Upper lobe of left lung (tissue), 6 donors: ENCODE measurements at regions not wholly inside any gene's neighbourhood (a gene's known extent, or its start where the extent isn't known, plus 50 kb on each side); places are given as distances from the start of the nearest gene placed in this dataset.

Source experiments
- ATAC-seq, 2 donors: fragments of 200-7000 bp; cut with Tn5 transposase; one replicate each; pipeline ENCODE4 v1.9.1; 2022; ENCODE audit warnings: mild to moderate bottlenecking in 2 of 2, moderate library complexity in 2 of 2; ENCODE audit not compliant: low FRiP score in 2 of 2
- DNase-seq, 2 donors: peaks; one replicate each; pipeline ENCODE4 v3.0.0-alpha.2; 2019 to 2020
- H3K27ac ChIP-seq, 4 donors: fragments of 200-600 bp; sonication (generic); one replicate each; pipeline ENCODE4 v1.5.1; 2016 to 2019
- H3K27me3 ChIP-seq, 4 donors: fragments of 200-600 bp; sonication (generic); one replicate each; pipeline ENCODE4 v1.5.1; 2017 to 2019
- H3K36me3 ChIP-seq, 4 donors: fragments of 200-600 bp; sonication (generic); one replicate each; pipeline ENCODE4 v1.5.1; 2016 to 2019
- H3K4me1 ChIP-seq, 4 donors: fragments of 200-600 bp; sonication (generic); one replicate each; pipeline ENCODE4 v1.5.1; 2018 to 2019
- H3K4me3 ChIP-seq, 4 donors: fragments of 200-600 bp; sonication (generic); one replicate each; pipeline ENCODE4 v1.5.1; 2017 to 2019; ENCODE audit warnings: mild to moderate bottlenecking in 2 of 4, moderate library complexity in 1 of 4
- H3K9me3 ChIP-seq, 4 donors: fragments of 200-600 bp; sonication (generic); one replicate each; pipeline ENCODE4 v1.5.1; 2018 to 2019
- CTCF ChIP-seq, 6 experiments: fragments of 450-650 bp in 4 of 6; fragments of 200-600 bp in 2 of 6; sonication (generic) in 2 of 6; IDR thresholded peaks; one replicate each; pipeline ENCODE4 v1.5.1; 2016 to 2019; ENCODE audit warnings: antibody characterized with exemption in 6 of 6
- EP300 ChIP-seq, 4 donors: sonication (generic); formaldehyde crosslinking; IDR thresholded peaks; one replicate each; pipeline ENCODE4 v1.5.1; 2017; ENCODE audit warnings: antibody characterized with exemption in 4 of 4, control low read depth in 2 of 4
- POLR2A ChIP-seq, 4 donors: fragments of 450-650 bp; IDR thresholded peaks; one replicate each; pipeline ENCODE4 v1.5.1; 2016 to 2017; ENCODE audit warnings: antibody characterized with exemption in 4 of 4, mild to moderate bottlenecking in 2 of 4
- POLR2AphosphoS5 ChIP-seq, 2 donors: sonication (generic); formaldehyde crosslinking; IDR thresholded peaks; one replicate each; pipeline ENCODE4 v1.5.1; 2017; ENCODE audit warnings: antibody characterized with exemption in 2 of 2
- WGBS, 2 donors: methylation state at CpG; one replicate each; pipeline ENCODE4 v1.1.5; 2017 to 2018; 5-methylcytosine and 5-hydroxymethylcytosine counted together
- donor health status: DM: no; HTN: no; CAD: no; lungs with moderate emphysema.
- donor health status: DM: no; HTN: yes; CAD: no; lungs with severe emphysema.

GRCh38 chr11:69425895-69426544 is 55.4 kb upstream of the LINC01488 start:
- Histone ChIP-seq H3K4me1 (peaks cover 0 to 1% (median under 1%) of the 10 kb centered on the region in 4 donors), H3K4me3 (no peak overlapping the region), H3K27me3 (no peaks in the 10 kb centered on the region), H3K27ac (no peak overlapping the region), H3K36me3 (no peaks in the 10 kb centered on the region), H3K9me3 (peaks cover 0 to 6% (median 6%) of the 10 kb centered on the region in 4 donors)
- ATAC-seq (no peak), DNase-seq (no peak)
- TF ChIP-seq POLR2A (IDR thresholded peaks at IDR 0.05) (no peak), POLR2AphosphoS5 (IDR thresholded peaks at IDR 0.05) (no peak), EP300 (IDR thresholded peaks at IDR 0.05) (no peak), CTCF (IDR thresholded peaks at IDR 0.05) (no peak)
- 87 to 92% methylated on average over 22 of the region's 22 CpGs for WGBS, 2 donors

- Histone ChIP-seq H3K27ac (no peak overlapping the region), H3K36me3 (no peaks in the 10 kb centered on the region), H3K4me1 (no peaks in the 10 kb centered on the region), H3K27me3 (no peaks in the 10 kb centered on the region), H3K4me3 (no peak overlapping the region), H3K9me3 (peaks cover 0 to 6% (median 6%) of the 10 kb centered on the region in 4 donors)
- 65 to 73% methylated on average over 6 of the region's 6 CpGs for WGBS, 2 donors
- no peak for TF ChIP-seq CTCF (IDR thresholded peaks at IDR 0.05)
- TF ChIP-seq POLR2A (IDR thresholded peaks at IDR 0.05), result no peak
- TF ChIP-seq POLR2AphosphoS5 (IDR thresholded peaks at IDR 0.05), result no peak
- no peak for TF ChIP-seq EP300 (IDR thresholded peaks at IDR 0.05)
- DNase-seq, result no peak
- no peak for ATAC-seq
Observed at GRCh38 chr11:69427337-69427736, 54.1 kb upstream of the LINC01488 start.

GRCh38 chr11:69427906-69428880 is 53.3 kb upstream of the LINC01488 start:
- 88 to 92% methylated on average over 9 to 19 of the region's 19 CpGs for WGBS, 2 donors
- H3K4me3 ChIP-seq, result no peak overlapping the region
- no peak overlapping the region for H3K27ac ChIP-seq
- TF ChIP-seq EP300 (IDR thresholded peaks at IDR 0.05) (no peak), POLR2A (IDR thresholded peaks at IDR 0.05) (no peak), CTCF (IDR thresholded peaks at IDR 0.05) (no peak), POLR2AphosphoS5 (IDR thresholded peaks at IDR 0.05) (no peak)
- H3K27me3 ChIP-seq, result no peaks in the 10 kb centered on the region
- ATAC-seq, result no peak
- peaks cover 0 to 6% (median 6%) of the 10 kb centered on the region in 4 donors for H3K9me3 ChIP-seq
- H3K4me1 ChIP-seq, result no peaks in the 10 kb centered on the region
- H3K36me3 ChIP-seq, result no peaks in the 10 kb centered on the region
- DNase-seq, result no peak

- Histone ChIP-seq H3K9me3 (peaks cover 0 to 2% (median under 1%) of the 10 kb centered on the region in 4 donors), H3K27ac (no peak overlapping the region), H3K4me3 (no peak overlapping the region), H3K36me3 (no peaks in the 10 kb centered on the region), H3K27me3 (no peaks in the 10 kb centered on the region), H3K4me1 (no peaks in the 10 kb centered on the region)
- TF ChIP-seq EP300 (IDR thresholded peaks at IDR 0.05), result no peak
- ATAC-seq (no peak), DNase-seq (no peak)
- 97 to 98% methylated on average over 14 to 23 of the region's 30 CpGs for WGBS, 2 donors
Observed at GRCh38 chr11:69429716-69430491, 51.6 kb upstream of the LINC01488 start.

- DNase-seq (no peak), ATAC-seq (no peak)
- no peak overlapping the region for H3K27ac ChIP-seq
- TF ChIP-seq POLR2AphosphoS5 (IDR thresholded peaks at IDR 0.05) (no peak), CTCF (IDR thresholded peaks at IDR 0.05) (no peak), POLR2A (IDR thresholded peaks at IDR 0.05) (no peak), EP300 (IDR thresholded peaks at IDR 0.05) (no peak)
- H3K27me3 ChIP-seq, result no peaks in the 10 kb centered on the region
- H3K4me3 ChIP-seq, result no peak overlapping the region
- no peaks in the 10 kb centered on the region for H3K36me3 ChIP-seq
- H3K4me1 ChIP-seq, result no peaks in the 10 kb centered on the region
- H3K9me3 ChIP-seq, result no peaks in the 10 kb centered on the region
- WGBS, 2 donors, result 68 to 94% methylated on average over 4 to 5 of the region's 5 CpGs
Observed at GRCh38 chr11:69430566-69430965, 50.9 kb upstream of the LINC01488 start.
